ENCODE measurements at regions not wholly inside any gene's neighbourhood (a gene's known extent, or its start where the extent isn't known, plus 50 kb on each side); places are given as distances from the start of the nearest gene placed in this dataset.

- TF ChIP-seq CTCF (IDR thresholded peaks at IDR 0.05) = no peak
- no peak for TF ChIP-seq EZH2 (IDR thresholded peaks at IDR 0.05; ENCODE audit: borderline replicate concordance, insufficient read depth, low read depth, low read length, poor library complexity, severe bottlenecking)
Observed at GRCh38 chr21:41107602-41108001, 60.4 kb upstream of the BACE2 start.
